HFFc6 (cell line): ENCODE measurements at regions not wholly inside any gene's neighbourhood (a gene's known extent, or its start where the extent isn't known, plus 50 kb on each side); places are given as distances from the start of the nearest gene placed in this dataset.
"Not testable (repeated sequence)": the region's sequence is repeated elsewhere in the genome, so short reads cannot be mapped to it uniquely, and the experiment has no call there.

Source experiments
- DNase-seq: peaks from one replicate; pipeline ENCODE4 v3.0.0-alpha.2; 2018
- H3K27ac Mint-ChIP-seq: 2 replicates; pipeline ENCODE4 v1.8.0; 2020; ENCODE audit warnings: mild to moderate bottlenecking, mixed read lengths
- H3K27me3 Mint-ChIP-seq: 2 replicates; pipeline ENCODE4 v1.8.0; 2021; ENCODE audit warnings: mild to moderate bottlenecking, moderate library complexity, mixed read lengths; ENCODE audit not compliant: insufficient read depth
- H3K36me3 Mint-ChIP-seq: 2 replicates; pipeline ENCODE4 v1.8.0; 2021; ENCODE audit warnings: low read depth, mixed read lengths
- H3K4me1 Mint-ChIP-seq: 2 replicates; pipeline ENCODE4 v1.8.0; 2020; ENCODE audit warnings: low read depth, mixed read lengths
- H3K4me3 Mint-ChIP-seq: 2 replicates; pipeline ENCODE4 v1.8.0; 2020; ENCODE audit warnings: mild to moderate bottlenecking, moderate library complexity, mixed read lengths
- H3K9me3 Mint-ChIP-seq: 2 replicates; pipeline ENCODE4 v1.8.0; 2020; ENCODE audit warnings: mild to moderate bottlenecking, mixed read lengths
- TF ChIP-seq, protein P1 (sequence below): fragments of 200-600 bp; sonication (generic); IDR thresholded peaks from 2 replicates; pipeline ENCODE4 v1.5.0; 2021; ENCODE audit warnings: antibody characterized with exemption, mild to moderate bottlenecking

DNA sequence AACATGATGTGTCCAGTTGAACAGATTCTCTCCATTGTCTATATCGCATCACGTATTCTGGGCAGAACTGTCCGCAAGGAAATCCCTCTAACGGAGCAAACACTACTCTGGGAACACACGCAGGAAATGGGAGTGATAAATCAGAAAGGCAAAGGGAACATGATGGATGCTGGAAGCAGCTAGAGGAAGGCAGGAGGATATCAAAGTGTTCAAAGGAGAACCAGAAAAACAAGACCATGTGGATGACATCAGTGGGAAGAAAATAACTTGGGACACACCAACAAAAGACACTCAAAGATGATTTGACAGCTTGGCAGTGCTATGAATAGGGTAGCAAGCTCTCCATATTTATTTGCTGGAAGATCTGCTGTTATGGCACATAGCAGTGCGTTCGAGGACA lies 142.9 kb downstream of the PLK2 start:
- Mint-ChIP-seq H3K4me1 (peaks cover 45% of the 10 kb centered on the region), H3K27me3 (no peaks in the 10 kb centered on the region), H3K4me3 (no peak overlapping the region), H3K27ac (no peak overlapping the region), H3K36me3 (no peaks in the 10 kb centered on the region), H3K9me3 (no peaks in the 10 kb centered on the region)
- DNase-seq, result no peak
- TF ChIP-seq, protein P1, sequence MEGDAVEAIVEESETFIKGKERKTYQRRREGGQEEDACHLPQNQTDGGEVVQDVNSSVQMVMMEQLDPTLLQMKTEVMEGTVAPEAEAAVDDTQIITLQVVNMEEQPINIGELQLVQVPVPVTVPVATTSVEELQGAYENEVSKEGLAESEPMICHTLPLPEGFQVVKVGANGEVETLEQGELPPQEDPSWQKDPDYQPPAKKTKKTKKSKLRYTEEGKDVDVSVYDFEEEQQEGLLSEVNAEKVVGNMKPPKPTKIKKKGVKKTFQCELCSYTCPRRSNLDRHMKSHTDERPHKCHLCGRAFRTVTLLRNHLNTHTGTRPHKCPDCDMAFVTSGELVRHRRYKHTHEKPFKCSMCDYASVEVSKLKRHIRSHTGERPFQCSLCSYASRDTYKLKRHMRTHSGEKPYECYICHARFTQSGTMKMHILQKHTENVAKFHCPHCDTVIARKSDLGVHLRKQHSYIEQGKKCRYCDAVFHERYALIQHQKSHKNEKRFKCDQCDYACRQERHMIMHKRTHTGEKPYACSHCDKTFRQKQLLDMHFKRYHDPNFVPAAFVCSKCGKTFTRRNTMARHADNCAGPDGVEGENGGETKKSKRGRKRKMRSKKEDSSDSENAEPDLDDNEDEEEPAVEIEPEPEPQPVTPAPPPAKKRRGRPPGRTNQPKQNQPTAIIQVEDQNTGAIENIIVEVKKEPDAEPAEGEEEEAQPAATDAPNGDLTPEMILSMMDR, result no peak

DNA sequence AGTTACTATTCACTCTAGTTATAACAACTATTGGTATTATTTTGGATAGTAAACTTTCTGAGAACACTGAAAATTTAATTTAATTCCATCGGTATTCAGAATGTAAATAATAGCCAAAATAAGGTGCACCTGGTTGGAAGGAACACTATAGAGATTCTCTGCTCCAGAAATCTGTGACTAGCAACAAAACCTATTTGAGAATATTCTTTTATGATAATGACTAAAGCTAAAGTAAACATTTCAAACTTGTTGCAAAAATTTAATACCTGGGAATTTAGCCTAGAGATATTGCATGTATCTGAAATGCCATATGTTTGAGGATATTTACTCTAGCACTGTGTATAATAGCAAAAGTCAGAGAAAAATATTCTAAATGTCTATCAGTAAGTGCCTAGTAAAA lies 144.1 kb downstream of the PLK2 start:
- Mint-ChIP-seq H3K36me3 (no peaks in the 10 kb centered on the region), H3K4me3 (no peak overlapping the region), H3K9me3 (no peaks in the 10 kb centered on the region), H3K4me1 (peaks cover 34% of the 10 kb centered on the region), H3K27ac (no peak overlapping the region), H3K27me3 (no peaks in the 10 kb centered on the region)
- DNase-seq, result no peak
- TF ChIP-seq, protein P1, result no peak

DNA sequence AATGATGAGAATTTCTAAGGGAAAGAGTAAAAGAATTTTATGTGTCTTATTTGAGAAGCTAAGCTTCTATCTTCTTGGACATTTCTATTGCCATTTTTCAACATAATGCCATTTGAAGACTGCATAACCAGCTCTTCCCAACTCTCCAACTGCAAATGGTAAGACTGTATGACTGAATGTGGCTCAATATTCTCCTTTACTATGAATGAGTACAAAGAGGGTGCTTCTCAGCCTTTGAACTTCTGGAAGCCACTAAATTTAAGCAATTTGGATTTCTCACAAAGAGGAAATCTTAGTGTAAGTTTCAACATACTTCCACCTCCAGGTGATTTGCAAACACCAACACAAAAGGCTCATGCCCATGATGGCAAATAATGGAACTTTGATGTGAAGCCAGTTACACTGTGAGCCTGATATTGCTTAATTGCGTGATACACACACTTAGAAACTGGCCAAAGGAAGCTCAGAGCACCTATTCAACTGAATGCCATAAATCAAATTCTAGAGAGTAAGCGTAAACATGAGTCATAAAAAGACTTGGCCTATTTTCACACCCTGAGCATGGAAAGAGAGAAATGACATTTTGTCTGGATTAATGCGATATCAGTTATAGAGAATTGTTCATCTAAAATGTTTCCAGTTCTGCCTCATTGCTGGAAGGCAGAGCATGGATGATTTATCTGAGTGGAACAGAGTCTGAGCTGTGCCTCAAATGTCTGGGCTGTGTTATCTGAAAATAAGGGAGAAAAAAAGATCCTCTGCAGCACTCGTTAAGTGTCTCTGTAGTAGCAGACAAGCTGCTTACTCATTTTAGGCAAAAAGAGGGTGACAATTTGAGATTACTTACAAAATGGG lies 145.3 kb downstream of the PLK2 start:
- H3K27me3 Mint-ChIP-seq, result no peaks in the 10 kb centered on the region
- no peak overlapping the region for H3K4me3 Mint-ChIP-seq
- H3K4me1 Mint-ChIP-seq, result peaks cover 30% of the 10 kb centered on the region
- H3K36me3 Mint-ChIP-seq, result no peaks in the 10 kb centered on the region
- TF ChIP-seq, protein P1, result no peak
- H3K27ac Mint-ChIP-seq, result no peak overlapping the region
- H3K9me3 Mint-ChIP-seq, result no peaks in the 10 kb centered on the region
- no peak for DNase-seq

DNA sequence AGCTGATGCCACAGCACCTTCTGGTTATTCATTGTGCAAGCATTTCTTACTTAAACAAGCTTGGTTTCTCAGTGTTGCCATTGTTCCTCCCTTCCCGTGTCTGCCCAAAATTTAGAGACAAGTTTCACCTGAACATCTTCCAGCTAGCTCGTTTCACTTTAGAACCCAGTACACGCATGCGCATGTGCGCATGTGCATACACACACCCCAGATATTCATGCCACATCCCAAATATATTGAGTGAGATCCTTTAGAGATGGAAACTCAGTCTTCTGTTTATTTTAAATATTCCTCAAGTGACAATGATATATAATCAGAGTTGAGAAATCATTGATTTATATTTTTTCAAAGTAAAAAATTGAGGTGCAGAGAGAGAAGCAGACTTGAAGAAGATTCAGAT lies 147.6 kb downstream of the PLK2 start:
- no peak for DNase-seq
- Mint-ChIP-seq H3K4me3 (no peak overlapping the region), H3K9me3 (no peaks in the 10 kb centered on the region), H3K4me1 (peaks cover 7% of the 10 kb centered on the region), H3K27ac (no peak overlapping the region), H3K27me3 (no peaks in the 10 kb centered on the region), H3K36me3 (no peaks in the 10 kb centered on the region)
- TF ChIP-seq, protein P1, result no peak

DNA sequence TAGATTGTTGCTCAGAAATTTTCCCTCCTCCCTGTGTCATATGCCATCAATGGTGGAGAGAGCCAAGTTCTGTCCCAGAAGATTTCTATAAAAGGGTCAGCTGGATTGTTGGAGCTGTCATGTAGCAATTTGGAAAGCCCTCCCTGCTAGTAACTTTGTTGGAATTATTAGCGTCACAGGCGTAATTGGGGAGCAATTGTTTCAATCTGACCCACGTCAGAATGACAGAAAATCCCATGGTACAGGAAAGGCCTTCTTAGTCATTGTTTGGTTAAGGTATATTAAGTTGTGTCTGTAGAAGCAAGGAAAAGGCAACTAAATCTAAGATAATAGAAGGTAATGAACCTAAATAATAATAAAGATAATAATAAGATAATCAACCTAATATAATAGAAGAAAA lies 148.4 kb downstream of the PLK2 start:
- no peak overlapping the region for H3K4me3 Mint-ChIP-seq
- no peaks in the 10 kb centered on the region for H3K9me3 Mint-ChIP-seq
- no peaks in the 10 kb centered on the region for H3K4me1 Mint-ChIP-seq
- H3K27ac Mint-ChIP-seq, result no peak overlapping the region
- no peak for DNase-seq
- H3K36me3 Mint-ChIP-seq, result no peaks in the 10 kb centered on the region
- TF ChIP-seq, protein P1, result no peak
- H3K27me3 Mint-ChIP-seq, result no peaks in the 10 kb centered on the region

DNA sequence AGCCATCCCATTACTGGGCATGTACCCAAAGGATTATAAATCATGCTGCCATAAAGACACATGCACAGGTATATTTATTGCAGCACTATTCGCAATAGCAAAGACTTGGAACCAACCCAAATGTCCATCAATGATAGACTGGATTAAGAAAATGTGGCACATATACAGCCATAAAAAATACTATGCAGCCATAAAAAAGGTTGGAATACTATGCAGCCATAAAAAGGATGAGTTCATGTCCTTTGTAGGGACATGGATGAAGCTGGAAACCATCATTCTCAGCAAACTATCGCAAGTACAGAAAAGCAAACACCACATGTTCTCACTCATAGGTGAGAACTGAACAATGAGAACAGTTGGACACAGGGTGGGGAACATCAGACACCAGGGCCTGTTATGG lies 151.5 kb downstream of the PLK2 start:
- not testable (repeated sequence) for H3K27me3 Mint-ChIP-seq, DNase-seq, H3K36me3 Mint-ChIP-seq, H3K9me3 Mint-ChIP-seq, H3K4me3 Mint-ChIP-seq, H3K4me1 Mint-ChIP-seq, H3K27ac Mint-ChIP-seq
